Hepatocyte (in vitro differentiated cells): ENCODE measurements at regions not wholly inside any gene's neighbourhood (a gene's known extent, or its start where the extent isn't known, plus 50 kb on each side); places are given as distances from the start of the nearest gene placed in this dataset.

Experiments
- DNase-seq: peaks from one replicate; pipeline ENCODE4 v3.0.0-alpha.2; 2016; ENCODE audit warnings: low spot score
- H2AFZ ChIP-seq: fragments of 200-600 bp; sonication (generic); 2 replicates; pipeline ENCODE4 v1.6.0; 2016; ENCODE audit warnings: antibody characterized with exemption, mild to moderate bottlenecking
- H3K27ac ChIP-seq: fragments of 200-600 bp; sonication (generic); 2 replicates; pipeline ENCODE4 v1.5.1; 2016; ENCODE audit warnings: mild to moderate bottlenecking
- H3K27me3 ChIP-seq: fragments of 200-600 bp; sonication (generic); 2 replicates; pipeline ENCODE4 v1.6.1; 2016
- H3K36me3 ChIP-seq: fragments of 200-600 bp; sonication (generic); replicated peaks from 2 replicates; pipeline ENCODE4 v1.5.1; 2016; ENCODE audit warnings: low read depth; ENCODE audit not compliant: insufficient read depth
- H3K4me1 ChIP-seq: fragments of 200-600 bp; sonication (generic); 2 replicates; pipeline ENCODE4 v1.5.1; 2016; ENCODE audit warnings: mild to moderate bottlenecking, moderate library complexity; ENCODE audit not compliant: insufficient read depth
- H3K4me2 ChIP-seq: fragments of 200-600 bp; sonication (generic); 2 replicates; pipeline ENCODE4 v1.6.0; 2016
- H3K4me3 ChIP-seq: fragments of 200-600 bp; sonication (generic); 2 replicates; pipeline ENCODE4 v1.5.1; 2016; ENCODE audit warnings: mild to moderate bottlenecking
- H3K79me2 ChIP-seq: fragments of 200-600 bp; sonication (generic); 2 replicates; pipeline ENCODE4 v1.6.0; 2017; ENCODE audit warnings: mild to moderate bottlenecking
- H3K9me2 ChIP-seq: fragments of 200-600 bp; sonication (generic); replicated peaks from 2 replicates; pipeline ENCODE4 v1.6.0; 2017; ENCODE audit warnings: mild to moderate bottlenecking; ENCODE audit not compliant: insufficient read depth
- H3K9me3 ChIP-seq: fragments of 200-600 bp; sonication (generic); 2 replicates; pipeline ENCODE4 v1.5.1; 2016; ENCODE audit warnings: low read depth, mild to moderate bottlenecking
- H4K20me1 ChIP-seq: fragments of 200-600 bp; sonication (generic); 2 replicates; pipeline ENCODE4 v1.6.0; 2016; ENCODE audit warnings: mild to moderate bottlenecking; ENCODE audit not compliant: insufficient read depth, poor library complexity, severe bottlenecking
- CTCF ChIP-seq: fragments of 200-600 bp; sonication (generic); IDR thresholded peaks from 2 replicates; pipeline ENCODE4 v1.5.1; 2016; ENCODE audit warnings: antibody characterized with exemption, mild to moderate bottlenecking; ENCODE audit not compliant: poor library complexity
- EZH2 ChIP-seq: fragments of 200-600 bp; sonication (generic); IDR thresholded peaks from 2 replicates; pipeline ENCODE4 v1.6.1; 2016; ENCODE audit warnings: antibody characterized with exemption, mild to moderate bottlenecking, borderline replicate concordance
- EZH2phosphoT487 ChIP-seq: fragments of 200-600 bp; sonication (generic); IDR thresholded peaks from one replicate; pipeline ENCODE4 v1.6.1; 2018; ENCODE audit warnings: antibody characterized with exemption, mild to moderate bottlenecking, low read depth, moderate library complexity; ENCODE audit not compliant: unreplicated experiment, severe bottlenecking
- WGBS: methylation state at CpG from one replicate; pipeline ENCODE4 v1.1.6; 2016; ENCODE audit warnings: low lambda C conversion rate; ENCODE audit errors: missing lambda C conversion rate; 5-methylcytosine and 5-hydroxymethylcytosine counted together

GRCh38 chr9:31677415-31677814 lies 707.0 kb upstream of the ACO1 start:
- no peaks in the 10 kb centered on the region for H3K36me3 ChIP-seq
- H3K9me3 ChIP-seq, result no peaks in the 10 kb centered on the region
- no peak overlapping the region for H3K4me3 ChIP-seq
- no peaks in the 10 kb centered on the region for H3K9me2 ChIP-seq
- no peak for DNase-seq
- no peak overlapping the region for H3K27ac ChIP-seq
- H3K4me2 ChIP-seq, result no peak overlapping the region
- H3K27me3 ChIP-seq, result no peaks in the 10 kb centered on the region
- 85% methylated on average over 2 of the region's 2 CpGs for whole genome bisulfite sequencing
- H3K4me1 ChIP-seq, result no peaks in the 10 kb centered on the region
- H3K79me2 ChIP-seq, result no peaks in the 10 kb centered on the region
- H2AFZ ChIP-seq, result no peak overlapping the region
- H4K20me1 ChIP-seq, result no peaks in the 10 kb centered on the region
- TF ChIP-seq CTCF, result no peak
- no peak for TF ChIP-seq EZH2phosphoT487
- TF ChIP-seq EZH2, result no peak

GRCh38 chr9:31677877-31678276 lies 706.6 kb upstream of the ACO1 start:
- Histone ChIP-seq H3K27ac (no peak overlapping the region), H2AFZ (no peak overlapping the region), H3K27me3 (no peaks in the 10 kb centered on the region), H3K79me2 (no peaks in the 10 kb centered on the region), H3K4me2 (no peak overlapping the region), H3K9me2 (no peaks in the 10 kb centered on the region), H3K4me3 (no peak overlapping the region), H3K4me1 (no peaks in the 10 kb centered on the region), H3K36me3 (no peaks in the 10 kb centered on the region), H3K9me3 (no peaks in the 10 kb centered on the region), H4K20me1 (no peaks in the 10 kb centered on the region)
- no peak for TF ChIP-seq EZH2
- TF ChIP-seq CTCF, result no peak
- TF ChIP-seq EZH2phosphoT487, result no peak
- 90% methylated on average over 2 of the region's 2 CpGs for WGBS
- DNase-seq, result no peak

GRCh38 chr9:31683116-31683515 lies 701.3 kb upstream of the ACO1 start:
- no peak overlapping the region for H3K4me2 ChIP-seq
- TF ChIP-seq EZH2, result no peak
- TF ChIP-seq EZH2phosphoT487, result no peak
- no peak for TF ChIP-seq CTCF
- no peak overlapping the region for H3K27ac ChIP-seq
- no peaks in the 10 kb centered on the region for H3K36me3 ChIP-seq
- no peak overlapping the region for H3K4me3 ChIP-seq
- H4K20me1 ChIP-seq, result no peaks in the 10 kb centered on the region
- H2AFZ ChIP-seq, result no peak overlapping the region
- H3K79me2 ChIP-seq, result no peaks in the 10 kb centered on the region
- no peaks in the 10 kb centered on the region for H3K9me2 ChIP-seq
- no peaks in the 10 kb centered on the region for H3K9me3 ChIP-seq
- no peak for DNase-seq
- H3K4me1 ChIP-seq, result no peaks in the 10 kb centered on the region
- WGBS, result 64% methylated on average over 2 of the region's 2 CpGs
- H3K27me3 ChIP-seq, result no peaks in the 10 kb centered on the region

- 88% methylated on average over 2 of the region's 2 CpGs for WGBS
- Histone ChIP-seq H2AFZ (no peak overlapping the region), H3K4me3 (no peak overlapping the region), H3K36me3 (no peaks in the 10 kb centered on the region), H3K4me2 (no peak overlapping the region), H3K9me3 (no peaks in the 10 kb centered on the region), H4K20me1 (no peaks in the 10 kb centered on the region), H3K27me3 (no peaks in the 10 kb centered on the region), H3K4me1 (peaks cover 3% of the 10 kb centered on the region), H3K27ac (no peak overlapping the region), H3K79me2 (no peaks in the 10 kb centered on the region), H3K9me2 (no peaks in the 10 kb centered on the region)
- TF ChIP-seq EZH2phosphoT487, result no peak
- TF ChIP-seq CTCF, result no peak
- no peak for TF ChIP-seq EZH2
- DNase-seq, result no peak
Measured at GRCh38 chr9:31697956-31698355, 686.5 kb upstream of the ACO1 start.
